K562 (cell line): ENCODE measurements at regions not wholly inside any gene's neighbourhood (a gene's known extent, or its start where the extent isn't known, plus 50 kb on each side); places are given as distances from the start of the nearest gene placed in this dataset.

Source experiments
- ARID2 ChIP-seq: fragments of 450-650 bp; IDR thresholded peaks from 2 replicates; pipeline ENCODE4 v1.6.1; 2017; ENCODE audit warnings: antibody characterized with exemption, mild to moderate bottlenecking
- ASH1L ChIP-seq: fragments of 450-650 bp; IDR thresholded peaks from 2 replicates; pipeline ENCODE4 v1.6.1; 2018; ENCODE audit warnings: borderline replicate concordance, mild to moderate bottlenecking, low read depth; ENCODE audit not compliant: partially characterized antibody
- BRCA1 ChIP-seq, 2 experiments: fragments of 450-650 bp in 1 of 2; sonication (generic) in 1 of 2; formaldehyde crosslinking in 1 of 2; IDR thresholded peaks; 2 replicates each; pipeline versions ENCODE4 v1.5.0 to v1.6.1; 2017 to 2020; ENCODE audit warnings: mild to moderate bottlenecking in 1 of 2, missing genetic modification reagents in 1 of 2
- COPS2 ChIP-seq: fragments of 450-650 bp; conservative IDR thresholded peaks from 2 replicates; pipeline ENCODE4 v1.6.1; 2016; ENCODE audit warnings: mild to moderate bottlenecking, moderate library complexity
- DPF2 ChIP-seq: fragments of 450-650 bp; IDR thresholded peaks from 2 replicates; pipeline ENCODE4 v1.6.1; 2016
- EP400 ChIP-seq: fragments of 450-650 bp; IDR thresholded peaks from 2 replicates; pipeline ENCODE4 v1.6.1; 2017; ENCODE audit warnings: antibody characterized with exemption, mild to moderate bottlenecking, moderate library complexity
- GABPB2 ChIP-seq: fragments of 250-450 bp; sonication (Bioruptor Pico); conservative IDR thresholded peaks from 2 replicates; pipeline ENCODE4 v1.5.1; 2021; ENCODE audit warnings: mild to moderate bottlenecking
- MECOM ChIP-seq: fragments of 250-450 bp; sonication (Bioruptor Pico); IDR thresholded peaks from 2 replicates; pipeline ENCODE4 v1.8.0; 2022; ENCODE audit warnings: inconsistent platforms
- NFIC ChIP-seq: fragments of 450-650 bp; IDR thresholded peaks from 2 replicates; pipeline ENCODE4 v1.6.1; 2017; ENCODE audit warnings: mild to moderate bottlenecking, inconsistent platforms
- NFXL1 ChIP-seq: fragments of 450-650 bp; formaldehyde crosslinking; IDR thresholded peaks from 2 replicates; pipeline ENCODE4 v1.4.0; 2021; ENCODE audit warnings: mild to moderate bottlenecking
- PHTF2 ChIP-seq: fragments of 250-450 bp; sonication (Bioruptor Pico); IDR thresholded peaks from 2 replicates; pipeline ENCODE4 v1.5.0; 2021; ENCODE audit warnings: mild to moderate bottlenecking
- PML ChIP-seq: IDR thresholded peaks from 2 replicates; pipeline ENCODE4 v1.6.1; 2012; ENCODE audit warnings: low read length, inconsistent platforms
- PPARD ChIP-seq: fragments of 250-450 bp; sonication (Bioruptor Pico); IDR thresholded peaks from 2 replicates; pipeline ENCODE4 v1.8.0; 2022; ENCODE audit warnings: inconsistent platforms, mild to moderate bottlenecking, moderate library complexity
- RBM14 ChIP-seq: fragments of 200-400 bp; formaldehyde crosslinking; IDR thresholded peaks from 2 replicates; pipeline ENCODE4 v1.6.1; 2018; ENCODE audit warnings: low read depth, mild to moderate bottlenecking, low read length, moderate library complexity, borderline replicate concordance; ENCODE audit not compliant: insufficient read depth
- RCOR1 ChIP-seq, 2 experiments: IDR thresholded peaks; 2 replicates each; pipeline ENCODE4 v1.6.1; 2012; ENCODE audit warnings: low read depth in 2 of 2, low read length in 2 of 2, borderline replicate concordance in 1 of 2, improper control_type of control experiment in 1 of 2
- RFX7 ChIP-seq: fragments of 250-450 bp; sonication (Bioruptor Pico); IDR thresholded peaks from 2 replicates; pipeline ENCODE4 v1.5.1; 2021; ENCODE audit warnings: mild to moderate bottlenecking
- SNRNP70 ChIP-seq: fragments of 200-400 bp; formaldehyde crosslinking; optimal IDR thresholded peaks from 2 replicates; pipeline ENCODE3; 2017; ENCODE audit warnings: low read depth, low read length
- SP2 ChIP-seq: IDR thresholded peaks from 2 replicates; pipeline ENCODE4 v1.6.1; 2011; ENCODE audit warnings: mild to moderate bottlenecking, low read depth, low read length, moderate library complexity; ENCODE audit not compliant: poor library complexity, severe bottlenecking; ENCODE audit errors: extremely low read depth
- ZKSCAN1 ChIP-seq: fragments of 150-350 bp; IDR thresholded peaks from 2 replicates; pipeline ENCODE4 v1.6.1; 2016; ENCODE audit warnings: low read depth, low read length
- ZKSCAN3 ChIP-seq: fragments of 250-450 bp; sonication (Bioruptor Pico); IDR thresholded peaks from 2 replicates; pipeline ENCODE4 v1.4.0; 2020
- TF ChIP-seq, protein P1 (sequence below), 3 experiments: IDR thresholded peaks in 2 of 3; conservative IDR thresholded peaks in 1 of 3; 2 replicates each; pipeline ENCODE4 v1.5.1; 2011 to 2012; ENCODE audit warnings: low read length in 3 of 3, mild to moderate bottlenecking in 3 of 3, control low read depth in 2 of 3, improper control_type of control experiment in 1 of 3, inconsistent platforms in 1 of 3, low read depth in 1 of 3, mixed read lengths in 1 of 3, moderate library complexity in 1 of 3; ENCODE audit not compliant: insufficient read depth in 2 of 3
- TF ChIP-seq, protein P2 (sequence below): IDR thresholded peaks from 3 replicates; pipeline ENCODE4 v1.6.1; 2011; ENCODE audit warnings: borderline replicate concordance, mild to moderate bottlenecking, moderate library complexity; ENCODE audit not compliant: insufficient read length; ENCODE audit errors: extremely low read depth
- TF ChIP-seq, protein P3 (sequence below): fragments of 450-650 bp; formaldehyde crosslinking; conservative IDR thresholded peaks from 2 replicates; pipeline ENCODE4 v1.4.0; 2022; ENCODE audit warnings: mild to moderate bottlenecking, missing genetic modification characterization

DNA sequence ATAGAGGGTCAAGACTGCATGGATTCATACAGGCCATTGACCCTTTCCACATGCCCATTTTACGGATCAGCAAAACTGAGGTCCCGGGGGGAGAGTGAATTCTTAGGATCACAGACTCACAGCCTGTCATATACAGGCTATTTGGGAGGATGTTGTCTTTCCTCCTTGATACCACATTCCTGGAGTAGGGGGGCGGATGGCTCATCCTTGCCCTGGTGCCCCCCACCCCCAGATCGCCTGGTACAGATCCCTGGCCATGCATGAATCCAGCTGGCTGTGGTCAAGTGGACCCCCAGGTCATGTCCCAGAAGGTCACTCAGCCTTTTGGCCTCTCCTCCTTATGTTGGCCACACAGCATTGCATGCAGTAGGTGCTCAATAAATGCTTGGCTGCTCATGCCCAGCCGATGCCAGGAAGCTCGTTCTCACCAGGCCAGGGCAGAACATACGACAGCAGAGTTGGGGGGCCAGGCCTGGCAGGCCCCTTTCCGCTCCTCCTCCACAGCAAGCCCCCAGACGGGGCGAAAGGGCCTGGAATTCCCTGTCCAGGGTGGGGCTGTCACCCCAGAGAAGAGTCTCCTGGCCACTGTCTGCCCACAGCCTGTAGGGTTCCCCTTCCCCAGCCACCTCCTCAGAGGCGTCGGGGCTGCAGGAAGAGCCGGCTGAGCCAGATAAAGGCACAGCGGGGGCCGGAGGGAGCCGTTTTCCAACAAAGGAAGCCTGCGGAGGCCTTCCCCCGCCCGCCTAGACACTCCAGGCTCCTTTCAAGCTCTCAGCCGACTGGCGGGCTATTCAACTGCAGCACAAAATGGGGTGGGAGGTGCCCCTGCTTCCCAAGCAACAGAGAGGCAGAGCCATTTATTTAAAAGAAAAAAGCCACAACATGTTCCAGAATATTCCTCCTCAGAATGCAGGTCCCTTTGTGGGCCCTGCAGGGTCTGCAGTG lies 215.7 kb upstream of the CIBAR2 start (continued):
- TF ChIP-seq PML (peak; percentile 27; the same call in 1 of the 2 replicates), COPS2 (no peak), BRCA1 (IDR thresholded peaks at IDR 0.05) (no peak), BRCA1 (CRISPR knock-in tag; IDR thresholded peaks at IDR 0.05) (no peak), SNRNP70 (no peak), SP2 (no peak), PHTF2 (no peak), GABPB2 (no peak), ZKSCAN3 (no peak), PPARD (CRISPR knock-in tag) (no peak), ARID2 (no peak), DPF2 (peak; percentile 69), RCOR1 (IDR thresholded peaks at IDR 0.05; ENCODE audit: borderline replicate concordance in 1 of 2, low read depth in 2 of 2, low read length in 2 of 2) (peak in 1 of 2 experiments; percentile 93; a peak in 2 of 4 replicates), NFXL1 (no peak), ASH1L (no peak), NFIC (no peak; the same call in 1 of the 2 replicates), MECOM (CRISPR knock-in tag) (no peak), RBM14 (no peak), ZKSCAN1 (0 out of 2 replicates have a peak, but pooled peaks have one; percentile 55), RFX7 (CRISPR knock-in tag) (no peak), EP400 (no peak)
- TF ChIP-seq, protein P1, sequence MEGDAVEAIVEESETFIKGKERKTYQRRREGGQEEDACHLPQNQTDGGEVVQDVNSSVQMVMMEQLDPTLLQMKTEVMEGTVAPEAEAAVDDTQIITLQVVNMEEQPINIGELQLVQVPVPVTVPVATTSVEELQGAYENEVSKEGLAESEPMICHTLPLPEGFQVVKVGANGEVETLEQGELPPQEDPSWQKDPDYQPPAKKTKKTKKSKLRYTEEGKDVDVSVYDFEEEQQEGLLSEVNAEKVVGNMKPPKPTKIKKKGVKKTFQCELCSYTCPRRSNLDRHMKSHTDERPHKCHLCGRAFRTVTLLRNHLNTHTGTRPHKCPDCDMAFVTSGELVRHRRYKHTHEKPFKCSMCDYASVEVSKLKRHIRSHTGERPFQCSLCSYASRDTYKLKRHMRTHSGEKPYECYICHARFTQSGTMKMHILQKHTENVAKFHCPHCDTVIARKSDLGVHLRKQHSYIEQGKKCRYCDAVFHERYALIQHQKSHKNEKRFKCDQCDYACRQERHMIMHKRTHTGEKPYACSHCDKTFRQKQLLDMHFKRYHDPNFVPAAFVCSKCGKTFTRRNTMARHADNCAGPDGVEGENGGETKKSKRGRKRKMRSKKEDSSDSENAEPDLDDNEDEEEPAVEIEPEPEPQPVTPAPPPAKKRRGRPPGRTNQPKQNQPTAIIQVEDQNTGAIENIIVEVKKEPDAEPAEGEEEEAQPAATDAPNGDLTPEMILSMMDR (IDR thresholded peaks at IDR 0.05 in 2 of 3, conservative IDR thresholded peaks at IDR 0.05 in 1 of 3; ENCODE audit: insufficient read depth in 2 of 3, low read depth in 1 of 3, low read length in 3 of 3) = peak in 2 of 3 experiments; percentile 26 to 29; a peak in 3 of 6 replicates
- TF ChIP-seq, protein P2, sequence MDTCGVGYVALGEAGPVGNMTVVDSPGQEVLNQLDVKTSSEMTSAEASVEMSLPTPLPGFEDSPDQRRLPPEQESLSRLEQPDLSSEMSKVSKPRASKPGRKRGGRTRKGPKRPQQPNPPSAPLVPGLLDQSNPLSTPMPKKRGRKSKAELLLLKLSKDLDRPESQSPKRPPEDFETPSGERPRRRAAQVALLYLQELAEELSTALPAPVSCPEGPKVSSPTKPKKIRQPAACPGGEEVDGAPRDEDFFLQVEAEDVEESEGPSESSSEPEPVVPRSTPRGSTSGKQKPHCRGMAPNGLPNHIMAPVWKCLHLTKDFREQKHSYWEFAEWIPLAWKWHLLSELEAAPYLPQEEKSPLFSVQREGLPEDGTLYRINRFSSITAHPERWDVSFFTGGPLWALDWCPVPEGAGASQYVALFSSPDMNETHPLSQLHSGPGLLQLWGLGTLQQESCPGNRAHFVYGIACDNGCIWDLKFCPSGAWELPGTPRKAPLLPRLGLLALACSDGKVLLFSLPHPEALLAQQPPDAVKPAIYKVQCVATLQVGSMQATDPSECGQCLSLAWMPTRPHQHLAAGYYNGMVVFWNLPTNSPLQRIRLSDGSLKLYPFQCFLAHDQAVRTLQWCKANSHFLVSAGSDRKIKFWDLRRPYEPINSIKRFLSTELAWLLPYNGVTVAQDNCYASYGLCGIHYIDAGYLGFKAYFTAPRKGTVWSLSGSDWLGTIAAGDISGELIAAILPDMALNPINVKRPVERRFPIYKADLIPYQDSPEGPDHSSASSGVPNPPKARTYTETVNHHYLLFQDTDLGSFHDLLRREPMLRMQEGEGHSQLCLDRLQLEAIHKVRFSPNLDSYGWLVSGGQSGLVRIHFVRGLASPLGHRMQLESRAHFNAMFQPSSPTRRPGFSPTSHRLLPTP = no peak
- TF ChIP-seq, protein P3, sequence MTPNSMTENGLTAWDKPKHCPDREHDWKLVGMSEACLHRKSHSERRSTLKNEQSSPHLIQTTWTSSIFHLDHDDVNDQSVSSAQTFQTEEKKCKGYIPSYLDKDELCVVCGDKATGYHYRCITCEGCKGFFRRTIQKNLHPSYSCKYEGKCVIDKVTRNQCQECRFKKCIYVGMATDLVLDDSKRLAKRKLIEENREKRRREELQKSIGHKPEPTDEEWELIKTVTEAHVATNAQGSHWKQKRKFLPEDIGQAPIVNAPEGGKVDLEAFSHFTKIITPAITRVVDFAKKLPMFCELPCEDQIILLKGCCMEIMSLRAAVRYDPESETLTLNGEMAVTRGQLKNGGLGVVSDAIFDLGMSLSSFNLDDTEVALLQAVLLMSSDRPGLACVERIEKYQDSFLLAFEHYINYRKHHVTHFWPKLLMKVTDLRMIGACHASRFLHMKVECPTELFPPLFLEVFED (CRISPR knock-in tag) = no peak
